SH-SY5Y (cell line): ENCODE measurements at regions not wholly inside any gene's neighbourhood (a gene's known extent, or its start where the extent isn't known, plus 50 kb on each side); places are given as distances from the start of the nearest gene placed in this dataset.

Experiments
- GATA2 ChIP-seq: IDR thresholded peaks from 2 replicates; pipeline ENCODE4 v1.6.1; 2011; ENCODE audit warnings: mild to moderate bottlenecking, low read depth, low read length
- GATA3 ChIP-seq: IDR thresholded peaks from 2 replicates; pipeline ENCODE4 v1.6.1; 2011; ENCODE audit warnings: low read depth, mild to moderate bottlenecking, low read length, moderate library complexity

- TF ChIP-seq GATA3 (no peak), GATA2 (no peak)
Observed at GRCh38 chr15:79641841-79642240, 209.7 kb downstream of the MINAR1 start.
